ENCODE measurements at regions not wholly inside any gene's neighbourhood (a gene's known extent, or its start where the extent isn't known, plus 50 kb on each side); places are given as distances from the start of the nearest gene placed in this dataset.

DNA sequence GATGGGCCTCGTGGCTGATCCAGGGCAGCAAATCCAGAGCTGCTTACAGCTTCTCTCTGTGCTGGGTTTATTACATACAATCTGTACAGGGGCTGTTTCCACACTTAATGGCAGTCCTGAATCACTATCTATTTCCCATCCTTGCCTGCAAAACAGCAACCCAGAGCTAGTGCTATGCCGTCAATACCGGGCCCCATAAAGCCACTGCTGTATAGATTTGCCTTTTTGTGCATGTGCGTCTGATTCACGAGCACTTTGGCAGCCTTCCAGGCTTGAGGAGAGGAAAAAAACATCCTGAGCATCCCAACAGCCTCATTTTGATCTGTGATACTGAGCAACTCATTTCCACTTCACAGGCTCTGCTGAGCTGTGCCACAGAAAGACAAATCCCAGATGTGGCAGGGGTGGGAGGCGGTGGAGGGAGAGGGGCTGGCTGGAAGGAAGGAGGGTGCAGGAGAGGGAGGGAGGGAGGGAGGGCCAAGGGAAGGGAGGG is 65.2 kb upstream of the TARBP1 start:
- Histone ChIP-seq H3K27ac (ENCODE audit: low read depth in 1 of 2, low read length in 2 of 2) (peak overlapping the region; percentile 81 to 83), H3K9me3 (ENCODE audit: control insufficient read depth in 4 of 4, low read length in 3 of 4) (no peaks in the 10 kb centered on the region), H3K9ac (ENCODE audit: low read depth in 1 of 2, low read length in 2 of 2) (peak overlapping the region; percentile 58 to 63), H3K4me3 (ENCODE audit: low read depth in 1 of 3, low read length in 3 of 3) (no peak overlapping the region), H3K4me1 (ENCODE audit: control insufficient read depth in 4 of 4, insufficient read depth in 4 of 4, low read length in 3 of 4) (peaks cover 4 to 29% (median 21%) of the 10 kb centered on the region in 4 donors), H3K27me3 (ENCODE audit: control insufficient read depth in 4 of 4, insufficient read depth in 4 of 4, low read length in 3 of 4) (no peaks in the 10 kb centered on the region), H3K36me3 (ENCODE audit: control insufficient read depth in 4 of 4, insufficient read depth in 3 of 4, low read depth in 1 of 4, low read length in 3 of 4) (no peaks in the 10 kb centered on the region)
- no peak for TF ChIP-seq JUND (IDR thresholded peaks at IDR 0.05)
- no peak for TF ChIP-seq RXRA (IDR thresholded peaks at IDR 0.05)
- TF ChIP-seq, protein P1, sequence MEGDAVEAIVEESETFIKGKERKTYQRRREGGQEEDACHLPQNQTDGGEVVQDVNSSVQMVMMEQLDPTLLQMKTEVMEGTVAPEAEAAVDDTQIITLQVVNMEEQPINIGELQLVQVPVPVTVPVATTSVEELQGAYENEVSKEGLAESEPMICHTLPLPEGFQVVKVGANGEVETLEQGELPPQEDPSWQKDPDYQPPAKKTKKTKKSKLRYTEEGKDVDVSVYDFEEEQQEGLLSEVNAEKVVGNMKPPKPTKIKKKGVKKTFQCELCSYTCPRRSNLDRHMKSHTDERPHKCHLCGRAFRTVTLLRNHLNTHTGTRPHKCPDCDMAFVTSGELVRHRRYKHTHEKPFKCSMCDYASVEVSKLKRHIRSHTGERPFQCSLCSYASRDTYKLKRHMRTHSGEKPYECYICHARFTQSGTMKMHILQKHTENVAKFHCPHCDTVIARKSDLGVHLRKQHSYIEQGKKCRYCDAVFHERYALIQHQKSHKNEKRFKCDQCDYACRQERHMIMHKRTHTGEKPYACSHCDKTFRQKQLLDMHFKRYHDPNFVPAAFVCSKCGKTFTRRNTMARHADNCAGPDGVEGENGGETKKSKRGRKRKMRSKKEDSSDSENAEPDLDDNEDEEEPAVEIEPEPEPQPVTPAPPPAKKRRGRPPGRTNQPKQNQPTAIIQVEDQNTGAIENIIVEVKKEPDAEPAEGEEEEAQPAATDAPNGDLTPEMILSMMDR (IDR thresholded peaks at IDR 0.05; ENCODE audit: low read depth, low read length, missing input control): no peak
- no peak for TF ChIP-seq TAF1 (conservative IDR thresholded peaks at IDR 0.05)
- TF ChIP-seq, protein P2, sequence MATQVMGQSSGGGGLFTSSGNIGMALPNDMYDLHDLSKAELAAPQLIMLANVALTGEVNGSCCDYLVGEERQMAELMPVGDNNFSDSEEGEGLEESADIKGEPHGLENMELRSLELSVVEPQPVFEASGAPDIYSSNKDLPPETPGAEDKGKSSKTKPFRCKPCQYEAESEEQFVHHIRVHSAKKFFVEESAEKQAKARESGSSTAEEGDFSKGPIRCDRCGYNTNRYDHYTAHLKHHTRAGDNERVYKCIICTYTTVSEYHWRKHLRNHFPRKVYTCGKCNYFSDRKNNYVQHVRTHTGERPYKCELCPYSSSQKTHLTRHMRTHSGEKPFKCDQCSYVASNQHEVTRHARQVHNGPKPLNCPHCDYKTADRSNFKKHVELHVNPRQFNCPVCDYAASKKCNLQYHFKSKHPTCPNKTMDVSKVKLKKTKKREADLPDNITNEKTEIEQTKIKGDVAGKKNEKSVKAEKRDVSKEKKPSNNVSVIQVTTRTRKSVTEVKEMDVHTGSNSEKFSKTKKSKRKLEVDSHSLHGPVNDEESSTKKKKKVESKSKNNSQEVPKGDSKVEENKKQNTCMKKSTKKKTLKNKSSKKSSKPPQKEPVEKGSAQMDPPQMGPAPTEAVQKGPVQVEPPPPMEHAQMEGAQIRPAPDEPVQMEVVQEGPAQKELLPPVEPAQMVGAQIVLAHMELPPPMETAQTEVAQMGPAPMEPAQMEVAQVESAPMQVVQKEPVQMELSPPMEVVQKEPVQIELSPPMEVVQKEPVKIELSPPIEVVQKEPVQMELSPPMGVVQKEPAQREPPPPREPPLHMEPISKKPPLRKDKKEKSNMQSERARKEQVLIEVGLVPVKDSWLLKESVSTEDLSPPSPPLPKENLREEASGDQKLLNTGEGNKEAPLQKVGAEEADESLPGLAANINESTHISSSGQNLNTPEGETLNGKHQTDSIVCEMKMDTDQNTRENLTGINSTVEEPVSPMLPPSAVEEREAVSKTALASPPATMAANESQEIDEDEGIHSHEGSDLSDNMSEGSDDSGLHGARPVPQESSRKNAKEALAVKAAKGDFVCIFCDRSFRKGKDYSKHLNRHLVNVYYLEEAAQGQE (IDR thresholded peaks at IDR 0.05): no peak
- TF ChIP-seq NR2F2 (IDR thresholded peaks at IDR 0.05): no peak
- TF ChIP-seq, protein P3, sequence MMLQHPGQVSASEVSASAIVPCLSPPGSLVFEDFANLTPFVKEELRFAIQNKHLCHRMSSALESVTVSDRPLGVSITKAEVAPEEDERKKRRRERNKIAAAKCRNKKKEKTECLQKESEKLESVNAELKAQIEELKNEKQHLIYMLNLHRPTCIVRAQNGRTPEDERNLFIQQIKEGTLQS (IDR thresholded peaks at IDR 0.05): no peak
- TF ChIP-seq, protein P4, sequence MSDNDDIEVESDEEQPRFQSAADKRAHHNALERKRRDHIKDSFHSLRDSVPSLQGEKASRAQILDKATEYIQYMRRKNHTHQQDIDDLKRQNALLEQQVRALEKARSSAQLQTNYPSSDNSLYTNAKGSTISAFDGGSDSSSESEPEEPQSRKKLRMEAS (IDR thresholded peaks at IDR 0.05): no peak
- TF ChIP-seq GABPA (IDR thresholded peaks at IDR 0.05 in 1 of 2, conservative IDR thresholded peaks at IDR 0.05 in 1 of 2): no peak
- TF ChIP-seq, protein P5, sequence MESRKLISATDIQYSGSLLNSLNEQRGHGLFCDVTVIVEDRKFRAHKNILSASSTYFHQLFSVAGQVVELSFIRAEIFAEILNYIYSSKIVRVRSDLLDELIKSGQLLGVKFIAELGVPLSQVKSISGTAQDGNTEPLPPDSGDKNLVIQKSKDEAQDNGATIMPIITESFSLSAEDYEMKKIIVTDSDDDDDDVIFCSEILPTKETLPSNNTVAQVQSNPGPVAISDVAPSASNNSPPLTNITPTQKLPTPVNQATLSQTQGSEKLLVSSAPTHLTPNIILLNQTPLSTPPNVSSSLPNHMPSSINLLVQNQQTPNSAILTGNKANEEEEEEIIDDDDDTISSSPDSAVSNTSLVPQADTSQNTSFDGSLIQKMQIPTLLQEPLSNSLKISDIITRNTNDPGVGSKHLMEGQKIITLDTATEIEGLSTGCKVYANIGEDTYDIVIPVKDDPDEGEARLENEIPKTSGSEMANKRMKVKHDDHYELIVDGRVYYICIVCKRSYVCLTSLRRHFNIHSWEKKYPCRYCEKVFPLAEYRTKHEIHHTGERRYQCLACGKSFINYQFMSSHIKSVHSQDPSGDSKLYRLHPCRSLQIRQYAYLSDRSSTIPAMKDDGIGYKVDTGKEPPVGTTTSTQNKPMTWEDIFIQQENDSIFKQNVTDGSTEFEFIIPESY (IDR thresholded peaks at IDR 0.05): no peak
- TF ChIP-seq FOXA1 (IDR thresholded peaks at IDR 0.05): no peak
- no peak for TF ChIP-seq EGR1 (IDR thresholded peaks at IDR 0.05; ENCODE audit: low read depth in 2 of 2)
- TF ChIP-seq RAD21 (IDR thresholded peaks at IDR 0.05): no peak
- TF ChIP-seq HNF4A (conservative IDR thresholded peaks at IDR 0.05): no peak
- TF ChIP-seq YY1 (IDR thresholded peaks at IDR 0.05): no peak
- TF ChIP-seq SP1 (IDR thresholded peaks at IDR 0.05): no peak
- no peak for TF ChIP-seq FOXA2 (IDR thresholded peaks at IDR 0.05)
- DNase-seq (ENCODE audit: low spot score): peak; percentile 43
- WGBS: 36% methylated on average over 6 of the region's 6 CpGs

All from liver (tissue), 8 donors.